ENCODE measurements at regions not wholly inside any gene's neighbourhood (a gene's known extent, or its start where the extent isn't known, plus 50 kb on each side); places are given as distances from the start of the nearest gene placed in this dataset.

DNA sequence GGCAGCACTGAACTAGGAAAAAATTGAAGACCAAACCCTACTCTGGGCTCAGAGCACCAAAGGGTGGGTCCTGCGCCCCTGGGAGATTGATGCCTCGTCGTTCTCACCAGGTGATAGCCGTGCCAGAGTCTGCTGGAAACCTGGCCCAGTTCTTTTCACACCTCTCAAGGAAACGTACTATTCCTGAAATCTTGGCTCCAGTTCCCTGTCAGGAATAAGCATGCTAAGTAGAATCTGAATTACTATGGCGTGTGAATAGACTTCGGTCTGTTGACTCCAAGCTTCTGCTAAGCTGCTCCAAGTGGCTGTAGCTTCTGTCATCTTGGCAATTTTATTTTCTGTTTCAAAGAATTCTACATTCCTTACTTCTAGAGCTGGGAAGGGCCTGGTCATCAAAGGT lies 75.4 kb downstream of the MARCHF4 start (continued):
- TF ChIP-seq, protein P1, sequence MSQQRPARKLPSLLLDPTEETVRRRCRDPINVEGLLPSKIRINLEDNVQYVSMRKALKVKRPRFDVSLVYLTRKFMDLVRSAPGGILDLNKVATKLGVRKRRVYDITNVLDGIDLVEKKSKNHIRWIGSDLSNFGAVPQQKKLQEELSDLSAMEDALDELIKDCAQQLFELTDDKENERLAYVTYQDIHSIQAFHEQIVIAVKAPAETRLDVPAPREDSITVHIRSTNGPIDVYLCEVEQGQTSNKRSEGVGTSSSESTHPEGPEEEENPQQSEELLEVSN (IDR thresholded peaks at IDR 0.05; ENCODE audit: borderline replicate concordance, low read depth), result no peak
- TF ChIP-seq, protein P2, sequence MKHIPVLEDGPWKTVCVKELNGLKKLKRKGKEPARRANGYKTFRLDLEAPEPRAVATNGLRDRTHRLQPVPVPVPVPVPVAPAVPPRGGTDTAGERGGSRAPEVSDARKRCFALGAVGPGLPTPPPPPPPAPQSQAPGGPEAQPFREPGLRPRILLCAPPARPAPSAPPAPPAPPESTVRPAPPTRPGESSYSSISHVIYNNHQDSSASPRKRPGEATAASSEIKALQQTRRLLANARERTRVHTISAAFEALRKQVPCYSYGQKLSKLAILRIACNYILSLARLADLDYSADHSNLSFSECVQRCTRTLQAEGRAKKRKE (CRISPR knock-in tag; IDR thresholded peaks at IDR 0.05; ENCODE audit: low read depth), result no peak
- TF ChIP-seq JUNB (IDR thresholded peaks at IDR 0.05), result no peak
- TF ChIP-seq, protein P3, sequence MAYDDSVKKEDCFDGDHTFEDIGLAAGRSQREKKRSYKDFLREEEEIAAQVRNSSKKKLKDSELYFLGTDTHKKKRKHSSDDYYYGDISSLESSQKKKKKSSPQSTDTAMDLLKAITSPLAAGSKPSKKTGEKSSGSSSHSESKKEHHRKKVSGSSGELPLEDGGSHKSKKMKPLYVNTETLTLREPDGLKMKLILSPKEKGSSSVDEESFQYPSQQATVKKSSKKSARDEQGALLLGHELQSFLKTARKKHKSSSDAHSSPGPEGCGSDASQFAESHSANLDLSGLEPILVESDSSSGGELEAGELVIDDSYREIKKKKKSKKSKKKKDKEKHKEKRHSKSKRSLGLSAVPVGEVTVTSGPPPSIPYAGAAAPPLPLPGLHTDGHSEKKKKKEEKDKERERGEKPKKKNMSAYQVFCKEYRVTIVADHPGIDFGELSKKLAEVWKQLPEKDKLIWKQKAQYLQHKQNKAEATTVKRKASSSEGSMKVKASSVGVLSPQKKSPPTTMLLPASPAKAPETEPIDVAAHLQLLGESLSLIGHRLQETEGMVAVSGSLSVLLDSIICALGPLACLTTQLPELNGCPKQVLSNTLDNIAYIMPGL (CRISPR knock-in tag; IDR thresholded peaks at IDR 0.05; ENCODE audit: borderline replicate concordance), result no peak

DNA sequence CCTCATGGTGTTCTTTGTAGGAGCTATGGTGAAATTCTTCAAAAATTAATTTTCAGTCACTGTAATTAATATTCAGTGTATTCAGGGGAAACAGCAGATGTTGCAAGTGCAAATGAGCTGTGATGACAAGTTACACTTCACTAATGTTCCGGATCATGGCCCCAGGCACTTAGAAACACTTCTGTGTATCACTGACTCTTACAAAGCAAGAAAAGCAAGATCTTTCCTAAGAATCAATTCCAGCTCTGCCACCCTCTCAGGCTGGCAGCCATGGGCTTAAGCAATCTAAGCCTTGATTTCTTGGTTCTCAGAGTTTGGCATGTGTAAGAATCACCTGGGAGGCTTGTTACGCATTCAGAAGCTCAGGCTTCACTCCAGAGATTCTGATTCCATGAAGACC lies 78.0 kb downstream of the MARCHF4 start:
- Histone ChIP-seq H3K27ac (no peak overlapping the region), H3K4me2 (no peak overlapping the region), H3K4me3 (no peak overlapping the region), H3K9me3 (no peaks in the 10 kb centered on the region), H3K4me1 (peaks cover 12% of the 10 kb centered on the region)
- POLR2A ChIA-PET, result no interaction called here
- CTCF ChIA-PET, result interaction anchor here (0.5 to 1.4 kb wide), 3 partner anchors 11 to 39 kb away, joined by 4 to 7 read pairs (median 4); no protein-coding TSS in a partner anchor
- WGBS (ENCODE audit: missing lambda C conversion rate), result 93% methylated on average over 2 of the region's 2 CpGs
- no peak for DNase-seq (ENCODE audit: low read depth in 1 of 2, low spot score in 1 of 2)
- TF ChIP-seq RAD21 (conservative IDR thresholded peaks at IDR 0.05 in 1 of 2, IDR thresholded peaks at IDR 0.05 in 1 of 2), result no peak
- no peak for TF ChIP-seq KDM1A (IDR thresholded peaks at IDR 0.05; ENCODE audit: low read depth)
- TF ChIP-seq, protein P1 (IDR thresholded peaks at IDR 0.05; ENCODE audit: borderline replicate concordance, low read depth), result no peak
- no peak for TF ChIP-seq MYC (IDR thresholded peaks at IDR 0.05; ENCODE audit: borderline replicate concordance, low read length)
- no peak for TF ChIP-seq ESRRA (IDR thresholded peaks at IDR 0.05; ENCODE audit: borderline replicate concordance, low read length)
- no peak for TF ChIP-seq ZFP36 (IDR thresholded peaks at IDR 0.05; ENCODE audit: borderline replicate concordance, partially characterized antibody)
- no peak for TF ChIP-seq TFCP2L1 (CRISPR knock-in tag; IDR thresholded peaks at IDR 0.05)
- TF ChIP-seq JUNB (IDR thresholded peaks at IDR 0.05), result no peak
- no peak for TF ChIP-seq ZC3H11A (IDR thresholded peaks at IDR 0.05)
- TF ChIP-seq HOXA7 (CRISPR knock-in tag; IDR thresholded peaks at IDR 0.05), result no peak
- TF ChIP-seq EHF (CRISPR knock-in tag; IDR thresholded peaks at IDR 0.05), result no peak
- no peak for TF ChIP-seq FOXS1 (CRISPR knock-in tag; IDR thresholded peaks at IDR 0.05)
- no peak for TF ChIP-seq HOXB13 (CRISPR knock-in tag; IDR thresholded peaks at IDR 0.05; ENCODE audit: low read depth)
- no peak for TF ChIP-seq CEBPB (IDR thresholded peaks at IDR 0.05)
- no peak for TF ChIP-seq ZSCAN20 (CRISPR knock-in tag; IDR thresholded peaks at IDR 0.05)
- TF ChIP-seq, protein P4, sequence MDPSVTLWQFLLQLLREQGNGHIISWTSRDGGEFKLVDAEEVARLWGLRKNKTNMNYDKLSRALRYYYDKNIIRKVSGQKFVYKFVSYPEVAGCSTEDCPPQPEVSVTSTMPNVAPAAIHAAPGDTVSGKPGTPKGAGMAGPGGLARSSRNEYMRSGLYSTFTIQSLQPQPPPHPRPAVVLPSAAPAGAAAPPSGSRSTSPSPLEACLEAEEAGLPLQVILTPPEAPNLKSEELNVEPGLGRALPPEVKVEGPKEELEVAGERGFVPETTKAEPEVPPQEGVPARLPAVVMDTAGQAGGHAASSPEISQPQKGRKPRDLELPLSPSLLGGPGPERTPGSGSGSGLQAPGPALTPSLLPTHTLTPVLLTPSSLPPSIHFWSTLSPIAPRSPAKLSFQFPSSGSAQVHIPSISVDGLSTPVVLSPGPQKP (IDR thresholded peaks at IDR 0.05; ENCODE audit: low read depth, low read length), result no peak
- no peak for TF ChIP-seq FOSB (CRISPR knock-in tag; IDR thresholded peaks at IDR 0.05)
- no peak for TF ChIP-seq RCOR1 (IDR thresholded peaks at IDR 0.05; ENCODE audit: low read depth, low read length)
- no peak for TF ChIP-seq MAFK (IDR thresholded peaks at IDR 0.05; ENCODE audit: partially characterized antibody)
- TF ChIP-seq EHMT2 (IDR thresholded peaks at IDR 0.05; ENCODE audit: low read depth), result no peak
- ATAC-seq, result no peak
- no peak for FAIRE-seq
